ENCODE measurements at regions not wholly inside any gene's neighbourhood (a gene's known extent, or its start where the extent isn't known, plus 50 kb on each side); places are given as distances from the start of the nearest gene placed in this dataset.

GRCh38 chr4:183831683-183832082 is 73.4 kb upstream of the STOX2 start:
- Histone ChIP-seq H3K27ac (no peak overlapping the region), H3K27me3 (no peaks in the 10 kb centered on the region), H3K4me3 (no peak overlapping the region), H3K36me3 (no peaks in the 10 kb centered on the region), H3K4me1 (peaks cover 43% of the 10 kb centered on the region), H3K9me3 (no peaks in the 10 kb centered on the region)
- intact Hi-C loops (cut with DNase I), result no loop called here
- no peak for DNase-seq (ENCODE audit: extremely low spot score in 2 of 2)
- no peak for TF ChIP-seq POLR2A (IDR thresholded peaks at IDR 0.05)
- no peak for TF ChIP-seq CTCF (IDR thresholded peaks at IDR 0.05)
- TF ChIP-seq POLR2AphosphoS5 (IDR thresholded peaks at IDR 0.05; ENCODE audit: insufficient read depth in 1 of 2, low read depth in 1 of 2), result no peak

GRCh38 chr4:183832776-183833450 is 72.2 kb upstream of the STOX2 start:
- Histone ChIP-seq H3K36me3 (no peaks in the 10 kb centered on the region), H3K9me3 (no peaks in the 10 kb centered on the region), H3K27me3 (no peaks in the 10 kb centered on the region), H3K4me1 (peaks cover 43% of the 10 kb centered on the region), H3K4me3 (no peak overlapping the region), H3K27ac (no peak overlapping the region)
- DNase-seq (ENCODE audit: extremely low spot score in 2 of 2), result no peak
- intact Hi-C loops (cut with DNase I), result no loop called here
- TF ChIP-seq POLR2AphosphoS5 (IDR thresholded peaks at IDR 0.05; ENCODE audit: insufficient read depth in 1 of 2, low read depth in 1 of 2), result peak in 1 of 2 donors; percentile 56
- TF ChIP-seq CTCF (IDR thresholded peaks at IDR 0.05), result no peak

- Histone ChIP-seq H3K9me3 (no peaks in the 10 kb centered on the region), H3K27ac (no peak overlapping the region), H3K4me3 (no peak overlapping the region), H3K27me3 (no peaks in the 10 kb centered on the region), H3K36me3 (no peaks in the 10 kb centered on the region), H3K4me1 (peaks cover 33% of the 10 kb centered on the region)
- intact Hi-C loops (cut with DNase I), result no loop called here
- no peak for TF ChIP-seq CTCF (IDR thresholded peaks at IDR 0.05)
- TF ChIP-seq POLR2A (IDR thresholded peaks at IDR 0.05), result no peak
- TF ChIP-seq POLR2AphosphoS5 (IDR thresholded peaks at IDR 0.05; ENCODE audit: insufficient read depth in 1 of 2, low read depth in 1 of 2), result no peak
- DNase-seq (ENCODE audit: extremely low spot score in 2 of 2), result no peak
Measured at GRCh38 chr4:183834252-183834651, 70.9 kb upstream of the STOX2 start.

GRCh38 chr4:183837222-183837621 is 67.9 kb upstream of the STOX2 start:
- no peak overlapping the region for H3K27ac ChIP-seq
- DNase-seq (ENCODE audit: extremely low spot score in 2 of 2), result no peak
- TF ChIP-seq CTCF (IDR thresholded peaks at IDR 0.05) (no peak), POLR2A (IDR thresholded peaks at IDR 0.05) (no peak), POLR2AphosphoS5 (IDR thresholded peaks at IDR 0.05; ENCODE audit: insufficient read depth in 1 of 2, low read depth in 1 of 2) (no peak)
- H3K27me3 ChIP-seq, result no peaks in the 10 kb centered on the region
- intact Hi-C loops (cut with DNase I), result no loop called here
- H3K4me1 ChIP-seq, result peaks cover 8% of the 10 kb centered on the region
- no peaks in the 10 kb centered on the region for H3K9me3 ChIP-seq
- H3K36me3 ChIP-seq, result no peaks in the 10 kb centered on the region
- H3K4me3 ChIP-seq, result no peak overlapping the region

- Histone ChIP-seq H3K9me3 (no peaks in the 10 kb centered on the region), H3K4me3 (no peak overlapping the region), H3K4me1 (no peaks in the 10 kb centered on the region), H3K27me3 (no peaks in the 10 kb centered on the region), H3K27ac (no peak overlapping the region), H3K36me3 (no peaks in the 10 kb centered on the region)
- no peak for DNase-seq (ENCODE audit: extremely low spot score in 2 of 2)
- intact Hi-C loops (cut with DNase I), result no loop called here
- TF ChIP-seq CTCF (IDR thresholded peaks at IDR 0.05), result no peak
- TF ChIP-seq POLR2A (IDR thresholded peaks at IDR 0.05), result no peak
- no peak for TF ChIP-seq POLR2AphosphoS5 (IDR thresholded peaks at IDR 0.05; ENCODE audit: insufficient read depth in 1 of 2, low read depth in 1 of 2)
Measured at GRCh38 chr4:183838987-183839712, 66.0 kb upstream of the STOX2 start.

All from vagina (tissue), 2 donors.